ENCODE measurements at regions not wholly inside any gene's neighbourhood (a gene's known extent, or its start where the extent isn't known, plus 50 kb on each side); places are given as distances from the start of the nearest gene placed in this dataset.

- TF ChIP-seq BCL3 (CRISPR knock-in tag; IDR thresholded peaks at IDR 0.05) (0 out of 2 replicates have a peak, but pooled peaks have one; percentile 26), ZNF543 (CRISPR knock-in tag; IDR thresholded peaks at IDR 0.05) (no peak), ZNF598 (CRISPR knock-in tag; IDR thresholded peaks at IDR 0.05; ENCODE audit: borderline replicate concordance) (no peak), ZNF556 (CRISPR knock-in tag; IDR thresholded peaks at IDR 0.05; ENCODE audit: borderline replicate concordance) (no peak), ZNF878 (CRISPR knock-in tag; IDR thresholded peaks at IDR 0.05) (no peak), REL (CRISPR knock-in tag; conservative IDR thresholded peaks at IDR 0.05) (no peak), ZNF687 (CRISPR knock-in tag; IDR thresholded peaks at IDR 0.05) (peak; percentile 76), ZNF256 (CRISPR knock-in tag; conservative IDR thresholded peaks at IDR 0.05) (no peak), TEAD3 (CRISPR knock-in tag; optimal IDR thresholded peaks at IDR 0.05; ENCODE audit: borderline replicate concordance) (peak; percentile 25), ARID5B (CRISPR knock-in tag; IDR thresholded peaks at IDR 0.05) (no peak), RELA (CRISPR knock-in tag; IDR thresholded peaks at IDR 0.05) (no peak), ZNF496 (CRISPR knock-in tag; IDR thresholded peaks at IDR 0.05; ENCODE audit: insufficient replicate concordance) (no peak), RXRA (CRISPR knock-in tag; IDR thresholded peaks at IDR 0.05) (peak; percentile 38; the same call in 1 of the 2 replicates), SMAD9 (CRISPR knock-in tag; IDR thresholded peaks at IDR 0.05) (no peak), SPEN (CRISPR knock-in tag; IDR thresholded peaks at IDR 0.05; ENCODE audit: low read depth) (0 out of 2 replicates have a peak, but pooled peaks have one; percentile 9), ZNF768 (CRISPR knock-in tag; IDR thresholded peaks at IDR 0.05) (peak; percentile 65), SMAD1 (CRISPR knock-in tag; IDR thresholded peaks at IDR 0.05; ENCODE audit: borderline replicate concordance, low read depth) (no peak), GABPB1 (CRISPR knock-in tag; IDR thresholded peaks at IDR 0.05) (no peak), ZSCAN22 (CRISPR knock-in tag; IDR thresholded peaks at IDR 0.05) (no peak), KMT2A (CRISPR knock-in tag; IDR thresholded peaks at IDR 0.05) (0 out of 2 replicates have a peak, but pooled peaks have one; percentile 56), ZNF225 (CRISPR knock-in tag; IDR thresholded peaks at IDR 0.05) (no peak), ZNF510 (CRISPR knock-in tag; IDR thresholded peaks at IDR 0.05; ENCODE audit: low read depth) (no peak)
Measured at GRCh38 chr17:77385750-77386501, 245.2 kb downstream of the SEC14L1 start (continued).

All from HepG2 (cell line).